ENCODE measurements at regions not wholly inside any gene's neighbourhood (a gene's known extent, or its start where the extent isn't known, plus 50 kb on each side); places are given as distances from the start of the nearest gene placed in this dataset.
A peak's percentile ranks its signal among the peaks of the same experiment; 100 is the strongest.

DNA sequence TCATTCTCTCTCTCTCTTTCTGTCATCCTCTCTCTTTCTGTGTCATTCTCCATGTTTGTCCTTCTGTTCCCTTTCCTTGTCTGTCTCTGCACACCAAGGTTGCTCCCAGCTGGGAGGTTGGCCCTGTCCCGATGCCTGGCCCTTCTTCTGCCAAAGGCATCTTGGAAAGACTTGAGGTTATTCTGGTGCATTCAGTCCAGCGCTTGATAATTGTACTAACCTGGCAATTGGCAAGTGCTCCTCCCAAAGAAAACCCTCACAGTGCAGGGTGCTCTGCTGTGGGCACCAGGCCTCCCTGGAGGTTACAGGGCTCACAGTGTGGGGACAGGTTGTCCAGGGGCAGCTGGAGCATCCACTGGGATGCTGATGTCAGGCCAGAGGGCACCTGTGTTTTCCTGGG lies 95.4 kb downstream of the GLI2 start:
- Histone ChIP-seq H3K9me3 (ENCODE audit: low read depth, low read length) (no peaks in the 10 kb centered on the region), H3K27ac (ENCODE audit: low read depth, low read length) (no peak overlapping the region), H3K27me3 (ENCODE audit: insufficient read depth, low read length) (no peaks in the 10 kb centered on the region), H3K79me2 (ENCODE audit: insufficient read depth, low read length) (peaks cover 70% of the 10 kb centered on the region), H3K4me2 (ENCODE audit: insufficient read depth, low read length) (no peak overlapping the region), H2AFZ (ENCODE audit: low read length) (no peak overlapping the region), H3K4me1 (ENCODE audit: insufficient read depth, low read length) (peaks cover 11% of the 10 kb centered on the region), H3K4me3 (ENCODE audit: insufficient read depth, low read length) (no peak overlapping the region), H3K36me3 (ENCODE audit: insufficient read depth, low read length) (no peaks in the 10 kb centered on the region), H4K20me1 (ENCODE audit: insufficient read depth, low read length) (peaks cover 42% of the 10 kb centered on the region)
- TF ChIP-seq, protein P1, sequence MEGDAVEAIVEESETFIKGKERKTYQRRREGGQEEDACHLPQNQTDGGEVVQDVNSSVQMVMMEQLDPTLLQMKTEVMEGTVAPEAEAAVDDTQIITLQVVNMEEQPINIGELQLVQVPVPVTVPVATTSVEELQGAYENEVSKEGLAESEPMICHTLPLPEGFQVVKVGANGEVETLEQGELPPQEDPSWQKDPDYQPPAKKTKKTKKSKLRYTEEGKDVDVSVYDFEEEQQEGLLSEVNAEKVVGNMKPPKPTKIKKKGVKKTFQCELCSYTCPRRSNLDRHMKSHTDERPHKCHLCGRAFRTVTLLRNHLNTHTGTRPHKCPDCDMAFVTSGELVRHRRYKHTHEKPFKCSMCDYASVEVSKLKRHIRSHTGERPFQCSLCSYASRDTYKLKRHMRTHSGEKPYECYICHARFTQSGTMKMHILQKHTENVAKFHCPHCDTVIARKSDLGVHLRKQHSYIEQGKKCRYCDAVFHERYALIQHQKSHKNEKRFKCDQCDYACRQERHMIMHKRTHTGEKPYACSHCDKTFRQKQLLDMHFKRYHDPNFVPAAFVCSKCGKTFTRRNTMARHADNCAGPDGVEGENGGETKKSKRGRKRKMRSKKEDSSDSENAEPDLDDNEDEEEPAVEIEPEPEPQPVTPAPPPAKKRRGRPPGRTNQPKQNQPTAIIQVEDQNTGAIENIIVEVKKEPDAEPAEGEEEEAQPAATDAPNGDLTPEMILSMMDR (IDR thresholded peaks at IDR 0.05; ENCODE audit: extremely low read depth, low read depth, low read length): no peak
- peak; percentile 38 for DNase-seq (ENCODE audit: insufficient read length, low spot score, missing footprints)

DNA sequence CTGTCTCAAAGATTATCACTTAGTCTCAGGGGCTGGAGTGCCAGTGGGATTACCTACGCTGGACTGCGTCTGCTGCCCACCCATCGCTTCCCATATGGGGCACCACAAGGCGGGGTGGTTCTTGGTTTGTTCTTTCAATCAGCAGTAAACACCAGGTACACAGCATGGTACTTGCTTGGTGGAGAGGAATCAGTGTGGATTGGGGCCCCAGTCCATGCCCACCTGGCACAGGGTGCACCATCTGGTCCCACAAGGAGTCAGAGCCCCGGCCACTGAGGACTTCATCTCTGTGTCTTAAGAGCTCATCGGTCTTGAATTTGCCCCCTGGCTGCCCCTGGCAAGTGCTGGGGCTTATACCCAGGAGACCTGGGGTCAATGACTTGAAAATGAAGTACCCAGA lies 96.2 kb downstream of the GLI2 start:
- Histone ChIP-seq H3K4me1 (ENCODE audit: insufficient read depth, low read length) (peaks cover 3% of the 10 kb centered on the region), H4K20me1 (ENCODE audit: insufficient read depth, low read length) (peaks cover 34% of the 10 kb centered on the region), H3K4me2 (ENCODE audit: insufficient read depth, low read length) (no peak overlapping the region), H3K4me3 (ENCODE audit: insufficient read depth, low read length) (no peak overlapping the region), H3K27ac (ENCODE audit: low read depth, low read length) (no peak overlapping the region), H3K36me3 (ENCODE audit: insufficient read depth, low read length) (no peaks in the 10 kb centered on the region), H3K27me3 (ENCODE audit: insufficient read depth, low read length) (no peaks in the 10 kb centered on the region), H3K9me3 (ENCODE audit: low read depth, low read length) (no peaks in the 10 kb centered on the region), H3K79me2 (ENCODE audit: insufficient read depth, low read length) (peaks cover 76% of the 10 kb centered on the region), H2AFZ (ENCODE audit: low read length) (no peak overlapping the region)
- peak; percentile 51 for DNase-seq (ENCODE audit: insufficient read length, low spot score, missing footprints)
- TF ChIP-seq, protein P1 (IDR thresholded peaks at IDR 0.05; ENCODE audit: extremely low read depth, low read depth, low read length): no peak

DNA sequence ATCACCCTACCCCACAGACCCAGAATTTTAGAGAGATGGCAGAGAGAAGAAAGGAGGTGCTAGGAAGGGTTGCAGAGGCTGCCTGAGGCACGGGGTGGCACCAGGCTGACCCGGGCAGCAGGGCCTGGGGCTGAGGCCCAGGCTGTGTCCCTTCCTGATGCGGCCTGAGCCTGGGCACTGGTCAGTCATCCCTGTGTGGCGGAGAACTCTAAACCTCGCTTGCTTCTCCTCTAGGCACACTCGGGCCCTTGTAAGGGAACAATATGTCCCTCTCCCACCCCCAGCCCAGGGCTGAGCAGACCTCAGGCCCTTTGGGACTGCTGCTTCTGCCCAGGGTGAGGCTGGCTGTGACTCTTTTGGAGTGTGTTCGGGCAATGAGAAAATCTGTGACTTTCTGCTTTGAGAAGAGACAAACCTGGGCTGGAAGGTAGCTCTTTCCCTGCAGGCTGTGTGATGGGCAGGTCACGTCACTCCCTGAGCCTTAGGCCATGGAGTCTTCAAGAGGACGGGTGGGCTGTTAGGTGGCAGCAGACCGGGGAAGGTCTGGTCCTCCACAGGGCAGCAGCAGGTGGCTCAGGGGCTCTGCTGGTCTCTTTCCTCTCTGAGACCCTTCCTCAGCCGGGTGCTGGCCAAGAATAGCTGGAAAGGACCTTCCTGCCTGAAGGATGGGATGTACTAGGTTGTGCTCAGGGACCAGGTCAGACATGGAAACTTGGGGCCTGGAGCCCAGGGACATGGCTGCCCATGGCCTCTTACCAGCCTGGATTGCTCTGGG lies 96.8 kb downstream of the GLI2 start:
- no peak overlapping the region for H3K4me2 ChIP-seq (ENCODE audit: insufficient read depth, low read length)
- DNase-seq (ENCODE audit: insufficient read length, low spot score, missing footprints): no peak
- TF ChIP-seq, protein P1 (IDR thresholded peaks at IDR 0.05; ENCODE audit: extremely low read depth, low read depth, low read length): no peak
- H3K36me3 ChIP-seq (ENCODE audit: insufficient read depth, low read length): no peaks in the 10 kb centered on the region
- peaks cover 29% of the 10 kb centered on the region for H4K20me1 ChIP-seq (ENCODE audit: insufficient read depth, low read length)
- H3K4me1 ChIP-seq (ENCODE audit: insufficient read depth, low read length): no peaks in the 10 kb centered on the region
- H3K27ac ChIP-seq (ENCODE audit: low read depth, low read length): no peak overlapping the region
- H2AFZ ChIP-seq (ENCODE audit: low read length): no peak overlapping the region
- peaks cover 73% of the 10 kb centered on the region for H3K79me2 ChIP-seq (ENCODE audit: insufficient read depth, low read length)
- no peak overlapping the region for H3K4me3 ChIP-seq (ENCODE audit: insufficient read depth, low read length)
- H3K9me3 ChIP-seq (ENCODE audit: low read depth, low read length): no peaks in the 10 kb centered on the region
- H3K27me3 ChIP-seq (ENCODE audit: insufficient read depth, low read length): no peaks in the 10 kb centered on the region

DNA sequence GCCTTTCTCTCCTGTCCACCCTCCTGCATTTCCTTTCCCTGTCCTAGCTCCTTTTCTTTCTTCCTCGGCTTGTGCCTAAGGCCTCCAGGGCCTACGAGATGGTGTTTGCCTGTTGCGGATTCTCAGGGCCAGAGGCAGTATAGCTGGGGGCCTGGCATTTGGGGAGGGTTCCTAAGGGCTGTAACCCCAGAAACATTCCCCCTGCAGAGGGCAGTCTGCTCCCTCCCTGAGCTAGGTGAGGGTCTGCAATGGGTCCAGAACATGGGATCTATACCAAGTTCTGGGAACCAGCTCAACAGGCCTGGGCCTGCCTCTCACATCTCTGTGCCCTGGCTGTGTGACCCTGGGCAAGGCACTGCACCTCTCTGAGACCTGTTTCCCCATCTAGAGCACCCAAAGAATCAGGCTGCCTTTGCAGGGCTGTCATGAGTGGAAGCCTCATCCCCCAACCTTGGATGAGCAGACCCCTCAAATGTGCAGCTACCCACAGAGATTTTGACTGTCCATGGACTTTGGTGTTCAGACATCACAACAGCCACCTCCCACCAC lies 97.5 kb downstream of the GLI2 start:
- Histone ChIP-seq H2AFZ (ENCODE audit: low read length) (no peak overlapping the region), H3K4me2 (ENCODE audit: insufficient read depth, low read length) (no peak overlapping the region), H3K4me1 (ENCODE audit: insufficient read depth, low read length) (no peaks in the 10 kb centered on the region), H3K79me2 (ENCODE audit: insufficient read depth, low read length) (peaks cover 70% of the 10 kb centered on the region), H3K27me3 (ENCODE audit: insufficient read depth, low read length) (no peaks in the 10 kb centered on the region), H3K27ac (ENCODE audit: low read depth, low read length) (no peak overlapping the region), H3K9me3 (ENCODE audit: low read depth, low read length) (no peaks in the 10 kb centered on the region), H3K4me3 (ENCODE audit: insufficient read depth, low read length) (no peak overlapping the region), H4K20me1 (ENCODE audit: insufficient read depth, low read length) (peaks cover 29% of the 10 kb centered on the region), H3K36me3 (ENCODE audit: insufficient read depth, low read length) (no peaks in the 10 kb centered on the region)
- DNase-seq (ENCODE audit: insufficient read length, low spot score, missing footprints): peak; percentile 75
- TF ChIP-seq, protein P1 (IDR thresholded peaks at IDR 0.05; ENCODE audit: extremely low read depth, low read depth, low read length): no peak

All from osteoblast (primary cell).